PFSK-1 (cell line): ENCODE measurements at regions not wholly inside any gene's neighbourhood (a gene's known extent, or its start where the extent isn't known, plus 50 kb on each side); places are given as distances from the start of the nearest gene placed in this dataset.

Source experiments
- POLR2AphosphoS5 ChIP-seq: IDR thresholded peaks from 2 replicates; pipeline ENCODE4 v1.6.1; 2012; ENCODE audit warnings: low read depth, mild to moderate bottlenecking, control low read depth, low read length, moderate library complexity
- TF ChIP-seq, protein P1 (sequence below), 2 experiments: IDR thresholded peaks; 2 replicates each; pipeline versions ENCODE4 v1.6.1 to v1.8.0; 2011 to 2012; ENCODE audit warnings: low read depth in 2 of 2, low read length in 2 of 2, control low read depth in 1 of 2, inconsistent platforms in 1 of 2, mild to moderate bottlenecking in 1 of 2, moderate library complexity in 1 of 2; ENCODE audit not compliant: insufficient read depth in 1 of 2

DNA sequence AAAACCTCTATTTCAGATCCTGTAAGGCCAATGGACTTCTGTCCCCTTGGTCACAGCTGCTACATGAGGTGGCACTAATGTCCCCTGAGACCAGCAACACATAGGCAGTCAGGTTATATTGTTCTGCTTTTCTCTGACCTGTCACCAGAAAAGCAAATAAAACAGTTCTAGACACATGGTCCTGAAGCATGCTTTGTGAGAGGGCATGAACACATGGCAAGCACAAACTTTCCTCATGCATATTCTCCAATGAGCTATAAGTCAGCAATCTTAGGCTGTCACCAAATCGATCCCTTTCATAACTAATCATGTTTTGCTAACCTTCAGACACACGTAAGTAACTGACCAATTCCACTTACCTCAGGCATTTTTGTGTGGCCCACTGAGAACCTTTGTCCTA lies 225.4 kb upstream of the ZC3H12C start:
- TF ChIP-seq, protein P1, sequence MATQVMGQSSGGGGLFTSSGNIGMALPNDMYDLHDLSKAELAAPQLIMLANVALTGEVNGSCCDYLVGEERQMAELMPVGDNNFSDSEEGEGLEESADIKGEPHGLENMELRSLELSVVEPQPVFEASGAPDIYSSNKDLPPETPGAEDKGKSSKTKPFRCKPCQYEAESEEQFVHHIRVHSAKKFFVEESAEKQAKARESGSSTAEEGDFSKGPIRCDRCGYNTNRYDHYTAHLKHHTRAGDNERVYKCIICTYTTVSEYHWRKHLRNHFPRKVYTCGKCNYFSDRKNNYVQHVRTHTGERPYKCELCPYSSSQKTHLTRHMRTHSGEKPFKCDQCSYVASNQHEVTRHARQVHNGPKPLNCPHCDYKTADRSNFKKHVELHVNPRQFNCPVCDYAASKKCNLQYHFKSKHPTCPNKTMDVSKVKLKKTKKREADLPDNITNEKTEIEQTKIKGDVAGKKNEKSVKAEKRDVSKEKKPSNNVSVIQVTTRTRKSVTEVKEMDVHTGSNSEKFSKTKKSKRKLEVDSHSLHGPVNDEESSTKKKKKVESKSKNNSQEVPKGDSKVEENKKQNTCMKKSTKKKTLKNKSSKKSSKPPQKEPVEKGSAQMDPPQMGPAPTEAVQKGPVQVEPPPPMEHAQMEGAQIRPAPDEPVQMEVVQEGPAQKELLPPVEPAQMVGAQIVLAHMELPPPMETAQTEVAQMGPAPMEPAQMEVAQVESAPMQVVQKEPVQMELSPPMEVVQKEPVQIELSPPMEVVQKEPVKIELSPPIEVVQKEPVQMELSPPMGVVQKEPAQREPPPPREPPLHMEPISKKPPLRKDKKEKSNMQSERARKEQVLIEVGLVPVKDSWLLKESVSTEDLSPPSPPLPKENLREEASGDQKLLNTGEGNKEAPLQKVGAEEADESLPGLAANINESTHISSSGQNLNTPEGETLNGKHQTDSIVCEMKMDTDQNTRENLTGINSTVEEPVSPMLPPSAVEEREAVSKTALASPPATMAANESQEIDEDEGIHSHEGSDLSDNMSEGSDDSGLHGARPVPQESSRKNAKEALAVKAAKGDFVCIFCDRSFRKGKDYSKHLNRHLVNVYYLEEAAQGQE (IDR thresholded peaks at IDR 0.05; ENCODE audit: insufficient read depth in 1 of 2, low read depth in 2 of 2, low read length in 2 of 2) = no peak
- no peak for TF ChIP-seq POLR2AphosphoS5
